Psoas muscle (tissue), 7 donors: ENCODE measurements at regions not wholly inside any gene's neighbourhood (a gene's known extent, or its start where the extent isn't known, plus 50 kb on each side); places are given as distances from the start of the nearest gene placed in this dataset.
"Not testable (repeated sequence)": the region's sequence is repeated elsewhere in the genome, so short reads cannot be mapped to it uniquely, and the experiment has no call there.

Experiments used
- ATAC-seq, 4 donors: fragments of 200-7000 bp; cut with Tn5 transposase; one replicate each; pipeline ENCODE4 v1.9.1; 2020; ENCODE audit warnings: moderate library complexity in 3 of 4, mild to moderate bottlenecking in 2 of 4
- DNase-seq, 2 donors: peaks; one replicate each; pipeline ENCODE4 v3.0.0-alpha.2; 2020
- H3K27ac ChIP-seq: fragments of 200-600 bp; one replicate; pipeline ENCODE4 v1.8.0; 2022
- H3K27me3 ChIP-seq, 3 donors: fragments of 200-600 bp in 1 of 3; one replicate each; pipeline versions ENCODE4 v1.6.1 to v1.8.0; 2013 to 2022; ENCODE audit warnings: low read length in 2 of 3, mild to moderate bottlenecking in 2 of 3, moderate library complexity in 1 of 3; ENCODE audit not compliant: insufficient read depth in 3 of 3
- H3K36me3 ChIP-seq, 2 donors: fragments of 200-600 bp in 1 of 2; one replicate each; pipeline versions ENCODE4 v1.6.1 to v1.8.0; 2013 to 2022; ENCODE audit warnings: low read depth in 1 of 2, mild to moderate bottlenecking in 1 of 2, moderate library complexity in 1 of 2; ENCODE audit not compliant: insufficient read depth in 1 of 2
- H3K4me1 ChIP-seq: fragments of 200-600 bp; one replicate; pipeline ENCODE4 v1.8.0; 2022
- H3K4me3 ChIP-seq: fragments of 200-600 bp; one replicate; pipeline ENCODE4 v1.8.0; 2022; ENCODE audit warnings: mild to moderate bottlenecking
- H3K9me3 ChIP-seq: fragments of 200-600 bp; one replicate; pipeline ENCODE4 v1.8.0; 2022
- WGBS, 3 donors: extraction: QIAGEN DNeasy Blood & Tissue Kit; methylation state at CpG; one replicate each; pipeline versions ENCODE4 v1.1.6 to v1.1.7; 2013; 5-methylcytosine and 5-hydroxymethylcytosine counted together
- intact Hi-C, 2 donors: fragments of 100-400 bp; cut with DNase I; formaldehyde crosslinking; loops; one replicate each; pipeline versions ENCODE4 v1.11.0 to v1.14.2; 2022
- TF ChIP-seq, protein P1 (sequence below): fragments of 200-600 bp; IDR thresholded peaks from one replicate; pipeline ENCODE4 v1.8.0; 2022; ENCODE audit warnings: antibody characterized with exemption
- donor health status: healthy with polysubstance abuse.
- donor health status: DM: no; HTN: no; CAD: no; lungs with moderate emphysema.
- donor health status: Bipolar disorder and iron deficiency.
- donor health status: healthy.
- donor health status: DM: yes; HTN: yes; CAD: no.
- donor health status: DM: no; HTN: no; CAD: no.
- donor health status: DM: yes; HTN: yes; CAD: no.

DNA sequence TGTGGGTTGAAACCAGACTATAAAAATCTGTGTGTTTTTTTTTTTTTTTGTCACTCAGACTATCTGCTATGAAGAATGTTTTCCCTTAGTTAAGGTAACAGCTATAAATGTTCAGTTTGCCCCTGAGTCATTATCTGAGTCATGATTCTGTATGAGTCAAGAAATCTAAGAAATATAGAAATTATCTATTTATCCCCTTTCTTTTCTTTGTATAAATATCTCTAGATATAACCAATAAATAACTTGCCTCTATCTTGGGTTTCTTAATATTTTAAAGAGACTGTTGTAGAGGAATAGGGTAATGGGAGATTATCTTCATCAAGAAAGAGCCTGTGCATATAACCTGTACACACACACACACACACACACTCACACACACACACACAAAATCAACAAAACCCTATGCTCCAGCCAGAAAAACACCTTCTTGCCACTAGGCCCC is 161.7 kb upstream of the EEA1 start:
- Histone ChIP-seq H3K4me3 (no peak overlapping the region), H3K9me3 (peaks cover 7% of the 10 kb centered on the region), H3K27ac (no peak overlapping the region), H3K4me1 (peaks cover 2% of the 10 kb centered on the region), H3K27me3 (no peaks in the 10 kb centered on the region), H3K36me3 (no peaks in the 10 kb centered on the region)
- intact Hi-C loops: no loop called here
- DNase-seq (no peak), ATAC-seq (no peak)
- TF ChIP-seq, protein P1, sequence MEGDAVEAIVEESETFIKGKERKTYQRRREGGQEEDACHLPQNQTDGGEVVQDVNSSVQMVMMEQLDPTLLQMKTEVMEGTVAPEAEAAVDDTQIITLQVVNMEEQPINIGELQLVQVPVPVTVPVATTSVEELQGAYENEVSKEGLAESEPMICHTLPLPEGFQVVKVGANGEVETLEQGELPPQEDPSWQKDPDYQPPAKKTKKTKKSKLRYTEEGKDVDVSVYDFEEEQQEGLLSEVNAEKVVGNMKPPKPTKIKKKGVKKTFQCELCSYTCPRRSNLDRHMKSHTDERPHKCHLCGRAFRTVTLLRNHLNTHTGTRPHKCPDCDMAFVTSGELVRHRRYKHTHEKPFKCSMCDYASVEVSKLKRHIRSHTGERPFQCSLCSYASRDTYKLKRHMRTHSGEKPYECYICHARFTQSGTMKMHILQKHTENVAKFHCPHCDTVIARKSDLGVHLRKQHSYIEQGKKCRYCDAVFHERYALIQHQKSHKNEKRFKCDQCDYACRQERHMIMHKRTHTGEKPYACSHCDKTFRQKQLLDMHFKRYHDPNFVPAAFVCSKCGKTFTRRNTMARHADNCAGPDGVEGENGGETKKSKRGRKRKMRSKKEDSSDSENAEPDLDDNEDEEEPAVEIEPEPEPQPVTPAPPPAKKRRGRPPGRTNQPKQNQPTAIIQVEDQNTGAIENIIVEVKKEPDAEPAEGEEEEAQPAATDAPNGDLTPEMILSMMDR: no peak

DNA sequence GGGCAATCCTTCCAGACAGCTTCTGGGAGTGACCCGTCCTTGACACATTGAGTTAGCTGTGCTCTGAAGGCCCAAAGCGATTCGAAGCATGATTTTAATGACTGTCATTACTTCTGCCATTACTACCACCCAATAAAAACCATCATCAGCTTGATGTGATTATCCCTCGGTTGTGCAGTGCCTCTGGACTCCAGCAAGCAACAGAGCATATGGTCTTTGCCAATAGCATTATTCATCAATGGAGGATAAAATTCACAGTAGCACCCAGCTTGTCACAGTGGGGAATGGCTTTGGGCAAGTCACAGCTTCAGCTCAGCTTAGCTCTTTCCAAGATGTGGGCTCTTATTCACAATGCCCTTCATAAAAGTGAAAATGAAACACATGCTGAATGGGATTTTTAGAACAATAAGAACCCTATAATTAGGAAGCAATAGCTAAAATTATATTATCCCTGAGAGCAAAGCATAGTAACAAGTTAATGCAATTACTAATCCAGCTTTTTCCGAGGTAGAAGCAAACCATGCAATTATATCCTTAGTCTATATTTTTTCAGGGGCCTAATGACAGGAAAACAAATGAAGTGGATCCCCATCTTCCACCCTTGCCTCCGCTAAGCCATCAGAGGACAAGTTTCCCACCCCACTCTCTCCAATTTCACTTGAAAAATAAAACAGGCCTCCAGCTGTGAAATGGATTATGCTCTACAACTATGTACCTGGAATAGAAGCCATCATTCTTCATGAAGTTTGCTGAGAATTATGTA is 163.0 kb upstream of the EEA1 start:
- ATAC-seq: no peak
- intact Hi-C loops: no loop called here
- 81 to 84% (median 83%) methylated on average over 6 of the region's 6 CpGs for WGBS, 3 donors
- no peak overlapping the region for H3K4me3 ChIP-seq
- H3K9me3 ChIP-seq: no peaks in the 10 kb centered on the region
- no peak for DNase-seq
- TF ChIP-seq, protein P1: no peak
- no peak overlapping the region for H3K27ac ChIP-seq
- H3K4me1 ChIP-seq: peaks cover 2% of the 10 kb centered on the region
- no peaks in the 10 kb centered on the region for H3K27me3 ChIP-seq
- H3K36me3 ChIP-seq: no peaks in the 10 kb centered on the region

DNA sequence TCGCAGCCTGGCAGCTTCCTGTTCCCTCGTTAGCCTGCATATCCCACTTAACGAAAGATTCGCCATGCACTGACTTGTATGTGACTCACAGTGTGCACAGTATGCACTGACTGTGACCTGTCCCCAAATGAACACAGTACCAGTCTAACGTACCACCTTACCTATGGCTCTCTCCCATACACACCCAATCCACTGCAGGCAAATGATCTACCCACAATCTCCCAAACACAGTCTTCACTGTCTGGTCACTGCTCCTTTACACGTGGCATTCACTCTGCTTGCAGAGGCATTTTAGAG is 163.5 kb upstream of the EEA1 start:
- peaks cover 2% of the 10 kb centered on the region for H3K4me1 ChIP-seq
- H3K27me3 ChIP-seq: no peaks in the 10 kb centered on the region
- WGBS, 3 donors: 69 to 83% (median 71%) methylated on average over 6 of the region's 6 CpGs
- TF ChIP-seq, protein P1: no peak
- no peak for DNase-seq
- no peaks in the 10 kb centered on the region for H3K36me3 ChIP-seq
- H3K9me3 ChIP-seq: no peaks in the 10 kb centered on the region
- no peak for ATAC-seq
- intact Hi-C loops: no loop called here
- H3K27ac ChIP-seq: no peak overlapping the region
- no peak overlapping the region for H3K4me3 ChIP-seq

DNA sequence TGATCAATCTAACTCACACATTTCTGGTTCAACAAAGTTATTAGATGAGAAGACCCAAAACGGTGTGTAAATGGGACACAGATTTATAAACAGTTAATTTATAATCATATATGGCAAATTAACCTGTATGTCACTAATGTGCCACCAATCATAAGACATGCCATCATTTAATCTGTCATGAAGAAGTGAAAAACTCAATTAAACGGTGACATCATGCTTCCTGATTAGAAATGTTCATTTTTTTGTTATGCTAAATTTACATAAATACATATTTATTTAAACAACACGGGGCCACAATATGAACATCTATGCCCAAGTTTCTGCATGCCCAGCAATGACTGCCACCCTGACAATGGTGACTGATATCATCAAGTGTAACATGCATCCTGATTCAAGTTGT is 164.1 kb upstream of the EEA1 start:
- peaks cover 2% of the 10 kb centered on the region for H3K4me1 ChIP-seq
- no peak for ATAC-seq
- H3K27me3 ChIP-seq: no peaks in the 10 kb centered on the region
- no peak overlapping the region for H3K27ac ChIP-seq
- no peaks in the 10 kb centered on the region for H3K9me3 ChIP-seq
- no peaks in the 10 kb centered on the region for H3K36me3 ChIP-seq
- no peak for DNase-seq
- H3K4me3 ChIP-seq: no peak overlapping the region
- TF ChIP-seq, protein P1: no peak
- intact Hi-C loops: no loop called here
- WGBS, 3 donors: 86 to 92% (median 87%) methylated on average over 3 of the region's 3 CpGs

DNA sequence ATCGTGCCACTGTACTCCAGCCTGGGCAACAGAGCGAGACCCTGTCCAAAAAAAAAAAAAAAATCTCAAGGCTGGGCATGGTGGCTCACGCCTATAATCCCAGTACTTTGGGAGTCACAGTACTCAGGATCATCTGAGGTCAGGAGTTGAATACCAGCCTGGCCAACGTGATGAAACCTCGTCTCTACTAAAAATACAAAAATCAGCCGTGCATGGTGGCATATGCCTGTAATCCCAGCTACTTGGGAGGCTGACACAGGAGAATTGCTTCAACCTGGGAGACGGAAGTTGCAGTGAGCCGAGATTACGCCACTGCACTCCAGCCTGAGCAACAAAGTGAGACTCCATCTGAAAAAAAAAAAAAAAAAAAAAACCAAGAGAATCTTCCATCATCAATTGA is 165.1 kb upstream of the EEA1 start:
- 37 to 57% (median 41%) methylated on average over 9 of the region's 9 CpGs for WGBS, 3 donors
- H3K9me3 ChIP-seq, H3K27me3 ChIP-seq, H3K27ac ChIP-seq, H3K4me1 ChIP-seq, intact Hi-C loops, H3K4me3 ChIP-seq, H3K36me3 ChIP-seq, DNase-seq: not testable (repeated sequence)
- ATAC-seq: peak in 2 of 4 donors; percentile 73 to 74
